ENCODE measurements at regions not wholly inside any gene's neighbourhood (a gene's known extent, or its start where the extent isn't known, plus 50 kb on each side); places are given as distances from the start of the nearest gene placed in this dataset.

GRCh38 chr2:41420872-41421271, 626.9 kb upstream of the PKDCC start:
- Mint-ChIP-seq H3K36me3 (ENCODE audit: insufficient read depth) (no peaks in the 10 kb centered on the region), H3K4me1 (ENCODE audit: low read depth in 2 of 2) (no peaks in the 10 kb centered on the region), H3K27me3 (no peaks in the 10 kb centered on the region), H3K27ac (no peak overlapping the region), H3K4me3 (no peak overlapping the region), H3K9me3 (peaks cover 0 to 2% of the 10 kb centered on the region in 2 donors)
- no peak for ATAC-seq (replicated peaks)
- no peak for DNase-seq

GRCh38 chr2:41431756-41432155, 616.1 kb upstream of the PKDCC start:
- Mint-ChIP-seq H3K36me3 (ENCODE audit: insufficient read depth) (no peaks in the 10 kb centered on the region), H3K4me3 (no peak overlapping the region), H3K27me3 (no peaks in the 10 kb centered on the region), H3K4me1 (ENCODE audit: low read depth in 2 of 2) (no peaks in the 10 kb centered on the region), H3K27ac (no peak overlapping the region), H3K9me3 (peaks cover 0 to 4% of the 10 kb centered on the region in 2 donors)
- DNase-seq (no peak), ATAC-seq (replicated peaks) (no peak)

GRCh38 chr2:41432459-41432858, 615.4 kb upstream of the PKDCC start:
- DNase-seq (no peak), ATAC-seq (replicated peaks) (no peak)
- H3K4me3 Mint-ChIP-seq = no peak overlapping the region
- H3K27ac Mint-ChIP-seq = no peak overlapping the region
- peaks cover 0 to 4% of the 10 kb centered on the region in 2 donors for H3K9me3 Mint-ChIP-seq
- H3K4me1 Mint-ChIP-seq (ENCODE audit: low read depth in 2 of 2) = no peaks in the 10 kb centered on the region
- H3K36me3 Mint-ChIP-seq (ENCODE audit: insufficient read depth) = no peaks in the 10 kb centered on the region
- no peaks in the 10 kb centered on the region for H3K27me3 Mint-ChIP-seq

- H3K4me3 Mint-ChIP-seq = no peak overlapping the region
- ATAC-seq (replicated peaks) (no peak), DNase-seq (no peak)
- H3K4me1 Mint-ChIP-seq (ENCODE audit: low read depth in 2 of 2) = no peaks in the 10 kb centered on the region
- H3K27me3 Mint-ChIP-seq = no peaks in the 10 kb centered on the region
- no peak overlapping the region for H3K27ac Mint-ChIP-seq
- no peaks in the 10 kb centered on the region for H3K36me3 Mint-ChIP-seq (ENCODE audit: insufficient read depth)
- peaks cover 0 to 4% of the 10 kb centered on the region in 2 donors for H3K9me3 Mint-ChIP-seq
Observed at GRCh38 chr2:41434991-41435390, 612.8 kb upstream of the PKDCC start.

- DNase-seq = no peak
- no peak for ATAC-seq (replicated peaks)
- H3K27ac Mint-ChIP-seq = no peak overlapping the region
- no peak overlapping the region for H3K4me3 Mint-ChIP-seq
- no peaks in the 10 kb centered on the region for H3K27me3 Mint-ChIP-seq
- H3K9me3 Mint-ChIP-seq = no peaks in the 10 kb centered on the region
- no peaks in the 10 kb centered on the region for H3K4me1 Mint-ChIP-seq (ENCODE audit: low read depth in 2 of 2)
- H3K36me3 Mint-ChIP-seq (ENCODE audit: insufficient read depth) = no peaks in the 10 kb centered on the region
Observed at GRCh38 chr2:41441958-41442357, 605.9 kb upstream of the PKDCC start.

- Mint-ChIP-seq H3K27me3 (no peaks in the 10 kb centered on the region), H3K9me3 (no peaks in the 10 kb centered on the region), H3K4me3 (no peak overlapping the region), H3K4me1 (ENCODE audit: low read depth in 2 of 2) (no peaks in the 10 kb centered on the region), H3K27ac (no peak overlapping the region), H3K36me3 (ENCODE audit: insufficient read depth) (no peaks in the 10 kb centered on the region)
- ATAC-seq (replicated peaks) (no peak), DNase-seq (no peak)
Observed at GRCh38 chr2:41445865-41446264, 602.0 kb upstream of the PKDCC start.

- no peaks in the 10 kb centered on the region for H3K36me3 Mint-ChIP-seq (ENCODE audit: insufficient read depth)
- no peaks in the 10 kb centered on the region for H3K9me3 Mint-ChIP-seq
- no peak overlapping the region for H3K27ac Mint-ChIP-seq
- no peak overlapping the region for H3K4me3 Mint-ChIP-seq
- no peak for DNase-seq
- no peaks in the 10 kb centered on the region for H3K27me3 Mint-ChIP-seq
- no peak for ATAC-seq (replicated peaks)
- no peaks in the 10 kb centered on the region for H3K4me1 Mint-ChIP-seq (ENCODE audit: low read depth in 2 of 2)
Observed at GRCh38 chr2:41446266-41446665, 601.6 kb upstream of the PKDCC start.

GRCh38 chr2:41448221-41448620, 599.6 kb upstream of the PKDCC start:
- DNase-seq = no peak
- Mint-ChIP-seq H3K27me3 (no peaks in the 10 kb centered on the region), H3K4me1 (ENCODE audit: low read depth in 2 of 2) (no peaks in the 10 kb centered on the region), H3K27ac (no peak overlapping the region), H3K36me3 (ENCODE audit: insufficient read depth) (no peaks in the 10 kb centered on the region), H3K9me3 (no peaks in the 10 kb centered on the region), H3K4me3 (no peak overlapping the region)
- no peak for ATAC-seq (replicated peaks)

GRCh38 chr2:41457026-41457425, 590.8 kb upstream of the PKDCC start:
- H3K27ac Mint-ChIP-seq = no peak overlapping the region
- H3K4me3 Mint-ChIP-seq = no peak overlapping the region
- peaks cover 0 to 3% of the 10 kb centered on the region in 2 donors for H3K9me3 Mint-ChIP-seq

GRCh38 chr2:41460661-41461060, 587.2 kb upstream of the PKDCC start:
- Mint-ChIP-seq H3K4me1 (ENCODE audit: low read depth in 2 of 2) (peaks cover 0 to 2% of the 10 kb centered on the region in 2 donors), H3K36me3 (ENCODE audit: insufficient read depth) (no peaks in the 10 kb centered on the region), H3K9me3 (peaks cover 0 to 5% of the 10 kb centered on the region in 2 donors), H3K4me3 (no peak overlapping the region), H3K27ac (no peak overlapping the region), H3K27me3 (no peaks in the 10 kb centered on the region)
- ATAC-seq (replicated peaks) (no peak), DNase-seq (no peak)

More at GRCh38 chr2:41457026-41457425, 590.8 kb upstream of the PKDCC start:
- Mint-ChIP-seq H3K27me3 (no peaks in the 10 kb centered on the region), H3K36me3 (ENCODE audit: insufficient read depth) (no peaks in the 10 kb centered on the region), H3K4me1 (ENCODE audit: low read depth in 2 of 2) (peaks cover 0 to 4% of the 10 kb centered on the region in 2 donors)
- no peak for DNase-seq
- ATAC-seq (replicated peaks) = no peak

GRCh38 chr2:41464395-41464794, 583.4 kb upstream of the PKDCC start:
- DNase-seq = no peak
- no peak overlapping the region for H3K4me3 Mint-ChIP-seq
- no peak overlapping the region for H3K27ac Mint-ChIP-seq
- no peaks in the 10 kb centered on the region for H3K27me3 Mint-ChIP-seq
- no peak for ATAC-seq (replicated peaks)
- no peaks in the 10 kb centered on the region for H3K4me1 Mint-ChIP-seq (ENCODE audit: low read depth in 2 of 2)
- H3K9me3 Mint-ChIP-seq = peaks cover 0 to 4% of the 10 kb centered on the region in 2 donors
- H3K36me3 Mint-ChIP-seq (ENCODE audit: insufficient read depth) = no peaks in the 10 kb centered on the region

- Mint-ChIP-seq H3K4me3 (no peak overlapping the region), H3K27me3 (peaks cover 0 to 10% of the 10 kb centered on the region in 2 donors), H3K4me1 (ENCODE audit: low read depth in 2 of 2) (no peaks in the 10 kb centered on the region), H3K9me3 (peaks cover 0 to 2% of the 10 kb centered on the region in 2 donors), H3K27ac (no peak overlapping the region), H3K36me3 (ENCODE audit: insufficient read depth) (no peaks in the 10 kb centered on the region)
- DNase-seq (no peak), ATAC-seq (replicated peaks) (no peak)
Observed at GRCh38 chr2:41475959-41476358, 571.9 kb upstream of the PKDCC start.

- Mint-ChIP-seq H3K9me3 (no peaks in the 10 kb centered on the region), H3K36me3 (ENCODE audit: insufficient read depth) (no peaks in the 10 kb centered on the region), H3K27ac (no peak overlapping the region), H3K4me3 (no peak overlapping the region), H3K27me3 (peaks cover 0 to 10% of the 10 kb centered on the region in 2 donors), H3K4me1 (ENCODE audit: low read depth in 2 of 2) (no peaks in the 10 kb centered on the region)
- DNase-seq (no peak), ATAC-seq (replicated peaks) (no peak)
Observed at GRCh38 chr2:41482659-41483058, 565.2 kb upstream of the PKDCC start.

- H3K27ac Mint-ChIP-seq = no peak overlapping the region
- ATAC-seq (replicated peaks) = no peak
Observed at GRCh38 chr2:41483226-41483625, 564.6 kb upstream of the PKDCC start.

More at GRCh38 chr2:41483226-41483625, 564.6 kb upstream of the PKDCC start:
- DNase-seq = no peak
- Mint-ChIP-seq H3K4me1 (ENCODE audit: low read depth in 2 of 2) (no peaks in the 10 kb centered on the region), H3K4me3 (no peak overlapping the region), H3K27me3 (peaks cover 0 to 10% of the 10 kb centered on the region in 2 donors), H3K9me3 (no peaks in the 10 kb centered on the region), H3K36me3 (ENCODE audit: insufficient read depth) (no peaks in the 10 kb centered on the region)

Data from effector memory CD8-positive, alpha-beta T cell (primary cell).